A549 (cell line): ENCODE measurements at regions not wholly inside any gene's neighbourhood (a gene's known extent, or its start where the extent isn't known, plus 50 kb on each side); places are given as distances from the start of the nearest gene placed in this dataset.

Source experiments
- CTCF ChIP-seq: fragments of >200 bp; sonication (Bioruptor Twin); formaldehyde crosslinking; IDR thresholded peaks from 3 replicates; pipeline ENCODE4 v1.5.1; 2016
- MAZ ChIP-seq: fragments of 150-350 bp; IDR thresholded peaks from 2 replicates; pipeline ENCODE4 v1.6.1; 2014; ENCODE audit warnings: antibody characterized with exemption, low read depth, low read length, borderline replicate concordance

GRCh38 chr4:15362541-15362940 lies 65.3 kb upstream of the C1QTNF7 start:
- no peak for TF ChIP-seq CTCF
- no peak for TF ChIP-seq MAZ
